ENCODE measurements at regions not wholly inside any gene's neighbourhood (a gene's known extent, or its start where the extent isn't known, plus 50 kb on each side); places are given as distances from the start of the nearest gene placed in this dataset.

DNA sequence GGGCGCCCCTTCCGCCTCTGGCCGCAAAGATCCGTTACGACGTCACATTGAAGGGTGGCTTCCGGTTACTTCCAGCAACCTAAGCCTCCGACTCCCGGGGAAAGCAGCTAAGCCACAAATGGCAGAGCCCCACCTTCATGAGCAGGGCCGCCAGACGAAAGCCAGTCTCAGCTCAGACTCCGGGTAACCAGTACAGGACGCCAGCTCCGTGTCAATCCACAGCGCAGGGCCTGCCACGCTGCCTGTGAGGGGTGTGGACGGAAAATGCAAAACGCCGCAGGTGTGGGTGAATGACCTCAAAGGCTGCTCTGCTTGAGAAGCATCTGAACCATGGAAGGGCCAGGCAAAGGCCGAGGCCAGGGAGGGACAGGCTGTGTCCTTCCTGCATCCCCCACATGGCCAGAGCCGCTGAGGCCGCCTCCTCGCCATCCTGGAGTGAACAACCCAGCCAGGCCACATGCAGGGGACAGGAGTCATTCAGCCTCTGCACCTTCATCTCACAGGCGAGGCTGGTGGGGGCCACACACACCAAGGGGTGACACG is 53.5 kb upstream of the PPP2R2D start:
- no peak overlapping the region for H3K4me3 ChIP-seq (ENCODE audit: low read depth, low read length)
- no peak for DNase-seq (ENCODE audit: low read depth)
- no peak for TF ChIP-seq CTCF (IDR thresholded peaks at IDR 0.05; ENCODE audit: insufficient read depth, low read depth, low read length)

GRCh38 chr10:131848296-131848695 is 52.5 kb upstream of the PPP2R2D start:
- H3K4me3 ChIP-seq (ENCODE audit: low read depth, low read length) = no peak overlapping the region
- DNase-seq (ENCODE audit: low read depth) = no peak
- no peak for TF ChIP-seq CTCF (IDR thresholded peaks at IDR 0.05; ENCODE audit: insufficient read depth, low read depth, low read length)

- no peak for TF ChIP-seq CTCF (IDR thresholded peaks at IDR 0.05; ENCODE audit: insufficient read depth, low read depth, low read length)
- no peak overlapping the region for H3K4me3 ChIP-seq (ENCODE audit: low read depth, low read length)
- DNase-seq (ENCODE audit: low read depth) = no peak
These were observed 51.8 kb upstream of the PPP2R2D start for GRCh38 chr10:131848741-131849590.

- no peak overlapping the region for H3K4me3 ChIP-seq (ENCODE audit: low read depth, low read length)
- DNase-seq (ENCODE audit: low read depth) = no peak
- no peak for TF ChIP-seq CTCF (IDR thresholded peaks at IDR 0.05; ENCODE audit: insufficient read depth, low read depth, low read length)
These were observed 51.0 kb upstream of the PPP2R2D start for GRCh38 chr10:131849591-131850382.

GRCh38 chr10:131850383-131850870 is 50.4 kb upstream of the PPP2R2D start:
- no peak for DNase-seq (ENCODE audit: low read depth)
- TF ChIP-seq CTCF (IDR thresholded peaks at IDR 0.05; ENCODE audit: insufficient read depth, low read depth, low read length) = no peak
- no peak overlapping the region for H3K4me3 ChIP-seq (ENCODE audit: low read depth, low read length)

All from fibroblast of villous mesenchyme (primary cell).